Gastroesophageal sphincter (tissue), 3 donors: ENCODE measurements at regions not wholly inside any gene's neighbourhood (a gene's known extent, or its start where the extent isn't known, plus 50 kb on each side); places are given as distances from the start of the nearest gene placed in this dataset.

Source experiments
- CTCF ChIP-seq, 4 experiments: fragments of 200-600 bp in 2 of 4; fragments of 450-650 bp in 2 of 4; sonication (generic) in 1 of 4; IDR thresholded peaks; one replicate each; pipeline ENCODE4 v1.5.1; 2017 to 2019; ENCODE audit warnings: antibody characterized with exemption in 4 of 4, mild to moderate bottlenecking in 2 of 4, moderate library complexity in 2 of 4
- POLR2A ChIP-seq, 2 donors: fragments of 450-650 bp; IDR thresholded peaks; one replicate each; pipeline ENCODE4 v1.6.1; 2017; ENCODE audit warnings: antibody characterized with exemption in 2 of 2, mild to moderate bottlenecking in 2 of 2, moderate library complexity in 1 of 2
- POLR2AphosphoS5 ChIP-seq: sonication (generic); formaldehyde crosslinking; IDR thresholded peaks from one replicate; pipeline ENCODE4 v1.6.1; 2017; ENCODE audit warnings: antibody characterized with exemption

- TF ChIP-seq CTCF (IDR thresholded peaks at IDR 0.05) (no peak), POLR2A (IDR thresholded peaks at IDR 0.05) (no peak), POLR2AphosphoS5 (no peak)
Measured at GRCh38 chr7:118330388-118330787, 105.9 kb downstream of the ANKRD7 start.
